Left lung (tissue), 4 donors: ENCODE measurements at regions not wholly inside any gene's neighbourhood (a gene's known extent, or its start where the extent isn't known, plus 50 kb on each side); places are given as distances from the start of the nearest gene placed in this dataset.

Experiments used
- ATAC-seq: fragments of 200-7000 bp; cut with Tn5 transposase; one replicate; pipeline ENCODE4 v1.9.1; 2020; ENCODE audit warnings: moderate library complexity
- DNase-seq, 4 donors: peaks; one replicate each; pipeline ENCODE4 v3.0.0-alpha.2; 2013 to 2020
- H3K27ac ChIP-seq, 2 donors: fragments of 200-600 bp; sonication (generic) in 1 of 2; one replicate each; pipeline versions ENCODE4 v1.5.0 to v1.8.0; 2020 to 2021
- H3K27me3 ChIP-seq, 2 donors: fragments of 200-600 bp; sonication (generic) in 1 of 2; one replicate each; pipeline versions ENCODE4 v1.5.0 to v1.8.0; 2020 to 2021
- H3K36me3 ChIP-seq, 2 donors: fragments of 200-600 bp; sonication (generic) in 1 of 2; one replicate each; pipeline versions ENCODE4 v1.5.0 to v1.8.0; 2020 to 2021
- H3K4me1 ChIP-seq, 2 donors: fragments of 200-600 bp; one replicate each; pipeline ENCODE4 v1.8.0; 2021
- H3K4me3 ChIP-seq, 2 donors: fragments of 200-600 bp; sonication (generic) in 1 of 2; one replicate each; pipeline versions ENCODE4 v1.5.0 to v1.8.0; 2020 to 2021; ENCODE audit warnings: mild to moderate bottlenecking in 1 of 2
- H3K9me3 ChIP-seq, 2 donors: fragments of 200-600 bp; sonication (generic) in 1 of 2; one replicate each; pipeline versions ENCODE4 v1.5.0 to v1.8.0; 2020 to 2021
- intact Hi-C, 2 donors: fragments of 100-400 bp; cut with DNase I; formaldehyde crosslinking; loops; one replicate each; pipeline versions ENCODE4 v1.11.2 to v1.14.2; 2022
- TF ChIP-seq, protein P1 (sequence below), 2 donors: fragments of 200-600 bp; sonication (generic) in 1 of 2; IDR thresholded peaks; one replicate each; pipeline versions ENCODE4 v1.5.0 to v1.8.0; 2021; ENCODE audit warnings: antibody characterized with exemption in 2 of 2
- donor health status: DM: no; HTN: yes; CAD: no.
- donor health status: DM: no; HTN: no; CAD: no.

DNA sequence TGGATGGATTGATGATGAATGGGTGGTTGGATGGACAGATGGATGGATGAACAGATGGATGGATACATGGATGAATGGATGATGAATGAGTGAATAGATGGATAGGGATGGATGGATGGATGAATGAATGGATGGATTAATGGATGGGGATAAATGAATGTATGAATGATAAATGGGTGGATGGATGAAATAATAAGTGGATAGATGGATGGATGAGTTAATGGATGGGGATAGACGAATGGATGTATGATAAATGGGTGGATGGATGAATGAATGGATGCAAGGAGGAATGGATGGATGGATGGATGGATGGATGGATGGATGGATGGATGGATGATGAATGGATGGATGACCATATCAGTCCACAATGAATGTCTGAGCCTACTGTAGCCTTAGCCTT is 381.9 kb downstream of the SETD4 start:
- Histone ChIP-seq H3K27me3 (peaks cover 0 to 27% of the 10 kb centered on the region in 2 donors), H3K9me3 (no peaks in the 10 kb centered on the region), H3K4me1 (no peaks in the 10 kb centered on the region), H3K4me3 (no peak overlapping the region), H3K27ac (no peak overlapping the region), H3K36me3 (no peaks in the 10 kb centered on the region)
- intact Hi-C loops = no loop called here
- ATAC-seq (no peak), DNase-seq (no peak)
- TF ChIP-seq, protein P1, sequence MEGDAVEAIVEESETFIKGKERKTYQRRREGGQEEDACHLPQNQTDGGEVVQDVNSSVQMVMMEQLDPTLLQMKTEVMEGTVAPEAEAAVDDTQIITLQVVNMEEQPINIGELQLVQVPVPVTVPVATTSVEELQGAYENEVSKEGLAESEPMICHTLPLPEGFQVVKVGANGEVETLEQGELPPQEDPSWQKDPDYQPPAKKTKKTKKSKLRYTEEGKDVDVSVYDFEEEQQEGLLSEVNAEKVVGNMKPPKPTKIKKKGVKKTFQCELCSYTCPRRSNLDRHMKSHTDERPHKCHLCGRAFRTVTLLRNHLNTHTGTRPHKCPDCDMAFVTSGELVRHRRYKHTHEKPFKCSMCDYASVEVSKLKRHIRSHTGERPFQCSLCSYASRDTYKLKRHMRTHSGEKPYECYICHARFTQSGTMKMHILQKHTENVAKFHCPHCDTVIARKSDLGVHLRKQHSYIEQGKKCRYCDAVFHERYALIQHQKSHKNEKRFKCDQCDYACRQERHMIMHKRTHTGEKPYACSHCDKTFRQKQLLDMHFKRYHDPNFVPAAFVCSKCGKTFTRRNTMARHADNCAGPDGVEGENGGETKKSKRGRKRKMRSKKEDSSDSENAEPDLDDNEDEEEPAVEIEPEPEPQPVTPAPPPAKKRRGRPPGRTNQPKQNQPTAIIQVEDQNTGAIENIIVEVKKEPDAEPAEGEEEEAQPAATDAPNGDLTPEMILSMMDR (IDR thresholded peaks at IDR 0.05) = no peak

DNA sequence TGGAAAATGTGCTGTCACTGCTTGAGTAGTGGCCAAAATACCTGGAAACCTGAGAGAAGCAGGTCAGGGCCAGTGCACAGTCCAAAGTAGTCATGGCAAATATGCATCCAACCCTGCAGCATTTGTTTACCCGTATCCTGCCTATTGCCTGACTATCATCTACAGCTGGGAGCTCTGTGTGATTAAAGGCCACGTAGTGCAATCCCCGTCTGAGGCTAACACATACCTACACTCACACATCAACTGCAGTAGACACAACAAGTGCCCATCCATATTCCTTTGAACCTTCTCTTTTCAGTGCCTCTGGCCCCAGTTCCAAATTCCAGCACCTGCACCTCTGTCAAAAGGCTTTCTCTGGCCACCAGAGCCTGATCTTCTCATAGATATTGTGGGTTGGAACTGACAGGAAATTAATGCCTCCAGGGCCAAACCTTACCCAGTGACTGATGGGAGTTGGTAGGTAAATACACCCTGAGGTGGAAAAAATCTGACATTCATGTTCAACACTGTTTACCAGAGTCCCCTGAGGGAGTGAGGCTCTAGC is 383.0 kb downstream of the SETD4 start:
- Histone ChIP-seq H3K9me3 (no peaks in the 10 kb centered on the region), H3K4me1 (no peaks in the 10 kb centered on the region), H3K36me3 (no peaks in the 10 kb centered on the region), H3K4me3 (no peak overlapping the region), H3K27me3 (peaks cover 0 to 27% of the 10 kb centered on the region in 2 donors), H3K27ac (no peak overlapping the region)
- intact Hi-C loops = no loop called here
- DNase-seq (no peak), ATAC-seq (no peak)
- TF ChIP-seq, protein P1 (IDR thresholded peaks at IDR 0.05) = no peak

GRCh38 chr21:35674895-35675470 is 385.3 kb downstream of the SETD4 start:
- Histone ChIP-seq H3K27ac (no peak overlapping the region), H3K4me1 (no peaks in the 10 kb centered on the region), H3K27me3 (peaks cover 0 to 13% of the 10 kb centered on the region in 2 donors), H3K9me3 (no peaks in the 10 kb centered on the region), H3K36me3 (no peaks in the 10 kb centered on the region), H3K4me3 (no peak overlapping the region)
- no peak for DNase-seq
- TF ChIP-seq, protein P1 (IDR thresholded peaks at IDR 0.05) = no peak
- intact Hi-C loops = no loop called here
- ATAC-seq = no peak

DNA sequence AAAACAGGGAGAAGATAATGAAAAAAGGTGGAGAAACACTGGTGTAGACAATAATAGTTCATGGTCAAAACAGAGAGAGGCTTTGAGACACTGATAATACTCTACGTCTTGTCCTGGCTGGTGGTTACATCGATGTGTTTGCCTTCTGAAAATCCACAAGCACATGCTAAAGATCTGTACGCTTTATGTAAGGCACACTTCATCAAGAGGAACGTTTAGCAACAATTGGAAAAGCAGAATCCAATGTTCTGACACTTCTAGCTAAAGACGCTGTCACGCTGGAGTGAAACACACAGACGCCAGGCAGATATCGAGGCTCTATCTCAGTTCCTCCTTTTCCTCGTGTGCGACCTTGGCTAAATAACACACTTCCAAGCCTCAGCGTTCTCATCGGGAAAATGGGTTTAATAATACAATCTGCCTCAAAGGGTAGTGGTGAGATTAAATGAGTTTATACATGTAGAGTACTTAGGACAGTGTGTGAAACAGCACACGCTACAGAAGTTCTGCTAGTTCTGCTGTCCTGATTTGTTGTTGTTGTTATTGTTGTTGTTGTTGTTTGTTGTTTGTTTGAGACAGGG is 386.1 kb downstream of the SETD4 start:
- Histone ChIP-seq H3K27ac (no peak overlapping the region), H3K36me3 (no peaks in the 10 kb centered on the region), H3K9me3 (no peaks in the 10 kb centered on the region), H3K4me3 (no peak overlapping the region), H3K27me3 (peaks cover 0 to 13% of the 10 kb centered on the region in 2 donors), H3K4me1 (no peaks in the 10 kb centered on the region)
- intact Hi-C loops = no loop called here
- TF ChIP-seq, protein P1 (IDR thresholded peaks at IDR 0.05) = no peak
- ATAC-seq = no peak
- DNase-seq = peak in 2 of 4 donors; percentile 59 to 68

GRCh38 chr21:35672313-35672712 is 388.0 kb downstream of the SETD4 start:
- ATAC-seq = no peak

More at GRCh38 chr21:35672313-35672712, 388.0 kb downstream of the SETD4 start:
- Histone ChIP-seq H3K4me3 (no peak overlapping the region), H3K9me3 (no peaks in the 10 kb centered on the region), H3K4me1 (no peaks in the 10 kb centered on the region), H3K36me3 (no peaks in the 10 kb centered on the region), H3K27ac (no peak overlapping the region), H3K27me3 (peaks cover 0 to 13% of the 10 kb centered on the region in 2 donors)
- TF ChIP-seq, protein P1 (IDR thresholded peaks at IDR 0.05) = no peak
- DNase-seq = no peak
- intact Hi-C loops = no loop called here
